ENCODE measurements at regions not wholly inside any gene's neighbourhood (a gene's known extent, or its start where the extent isn't known, plus 50 kb on each side); places are given as distances from the start of the nearest gene placed in this dataset.

- CTCF ChIA-PET = interaction anchor here (0.9 kb wide), 1 partner anchor 10 kb away, joined by 3 read pairs; no protein-coding TSS in a partner anchor
- in situ Hi-C loops (cut with MboI) (no loop called here), intact Hi-C loops (cut with micrococcal nuclease; ENCODE audit: unreplicated experiment) (no loop called here)
- no peak overlapping the region for H2AFZ ChIP-seq (ENCODE audit: control insufficient read depth, low read depth, low read length)
- FAIRE-seq = no peak
- BruUV-seq (replicated peaks) = no TSS peak
- no peak for DNase-seq (ENCODE audit: low read depth, low spot score)
- no peaks in the 10 kb centered on the region for H3K9me3 ChIP-seq (replicated peaks; ENCODE audit: control insufficient read depth, insufficient read depth, low read length)
- H3K36me3 ChIP-seq (ENCODE audit: control insufficient read depth in 2 of 2, insufficient read depth in 2 of 2, low read length in 1 of 2) = no peaks in the 10 kb centered on the region
- H3K9ac ChIP-seq (ENCODE audit: control insufficient read depth, insufficient read depth, low read length) = no peak overlapping the region
- H3K27ac ChIP-seq (ENCODE audit: control insufficient read depth, insufficient read depth) = no peak overlapping the region
- H3K4me3 ChIP-seq = no peak overlapping the region
- H4K20me1 ChIP-seq (ENCODE audit: control insufficient read depth, insufficient read depth) = no peaks in the 10 kb centered on the region
- SMC1A ChIA-PET (ENCODE audit: uncharacterized antibody, unreplicated experiment) = no interaction called here
- no peak for TF ChIP-seq NFYA (IDR thresholded peaks at IDR 0.05; ENCODE audit: borderline replicate concordance, low read depth, low read length)
- TF ChIP-seq EZH2 (IDR thresholded peaks at IDR 0.05; ENCODE audit: borderline replicate concordance, control insufficient read depth, low read depth, low read length) = no peak
- no peak for TF ChIP-seq NFIC (IDR thresholded peaks at IDR 0.05; ENCODE audit: low read depth, low read length)
- no peak for TF ChIP-seq ZSCAN29 (IDR thresholded peaks at IDR 0.05)
- no peak for TF ChIP-seq YBX1 (IDR thresholded peaks at IDR 0.05)
- TF ChIP-seq NR2F1 (conservative IDR thresholded peaks at IDR 0.05) = no peak
- no peak for TF ChIP-seq GATAD2B (conservative IDR thresholded peaks at IDR 0.05; ENCODE audit: low read depth)
- no peak for TF ChIP-seq KAT2A (conservative IDR thresholded peaks at IDR 0.05; ENCODE audit: control insufficient read depth, low read depth, low read length)
- no peak for TF ChIP-seq ZZZ3 (IDR thresholded peaks at IDR 0.05; ENCODE audit: control insufficient read depth, insufficient read length, low read depth)
- no peak for TF ChIP-seq IRF4 (IDR thresholded peaks at IDR 0.05; ENCODE audit: low read depth, low read length)
- TF ChIP-seq LARP7 (IDR thresholded peaks at IDR 0.05) = no peak
- no peak for TF ChIP-seq CREM (IDR thresholded peaks at IDR 0.05; ENCODE audit: low read depth)
- no peak for TF ChIP-seq RELB (IDR thresholded peaks at IDR 0.05; ENCODE audit: low read depth)
- no peak for TF ChIP-seq IRF5 (IDR thresholded peaks at IDR 0.05; ENCODE audit: borderline replicate concordance)
- RAD21 ChIA-PET (ENCODE audit: unreplicated experiment) = no interaction called here
- H3K79me2 ChIP-seq (ENCODE audit: control insufficient read depth, insufficient read depth, low read length) = no peaks in the 10 kb centered on the region
- WGBS (ENCODE audit: insufficient coverage, insufficient replicate concordance, low lambda C conversion rate, missing lambda C conversion rate) = 43% methylated on average over 4 of the region's 4 CpGs
- POLR2A ChIA-PET = no interaction called here
- no peaks in the 10 kb centered on the region for H3K4me1 ChIP-seq (ENCODE audit: control insufficient read depth, insufficient read depth, low read length)
- peaks cover 0 to 2% of the 10 kb centered on the region in 2 experiments; a peak in 2 of 4 replicates for H3K27me3 ChIP-seq (replicated peaks in 1 of 2; ENCODE audit: control insufficient read depth in 2 of 2, insufficient read depth in 2 of 2, low read length in 1 of 2)
- no peak for ATAC-seq
- H3K4me2 ChIP-seq (ENCODE audit: control insufficient read depth, insufficient read depth) = no peak overlapping the region
Measured at GRCh38 chr2:217520356-217521010, 482.3 kb downstream of the TNS1 start.

All from GM12878 (cell line).